ENCODE measurements at regions not wholly inside any gene's neighbourhood (a gene's known extent, or its start where the extent isn't known, plus 50 kb on each side); places are given as distances from the start of the nearest gene placed in this dataset.

GRCh38 chr4:134117392-134118183 lies 84.0 kb downstream of the PABPC4L start:
- TF ChIP-seq CTCF (IDR thresholded peaks at IDR 0.05), result no peak
- TF ChIP-seq POLR2A (IDR thresholded peaks at IDR 0.05), result no peak

Measured in uterus (tissue), 2 donors.